Urinary bladder (tissue), 3 donors: ENCODE measurements at regions not wholly inside any gene's neighbourhood (a gene's known extent, or its start where the extent isn't known, plus 50 kb on each side); places are given as distances from the start of the nearest gene placed in this dataset.

Source experiments
- DNase-seq: peaks from one replicate; pipeline ENCODE4 v3.0.0-alpha.2; 2015; ENCODE audit errors: extremely low spot score
- H3K27ac ChIP-seq: one replicate; pipeline ENCODE4 v1.5.1; 2013; ENCODE audit warnings: low read depth, mild to moderate bottlenecking, moderate library complexity
- H3K36me3 ChIP-seq: one replicate; pipeline ENCODE4 v1.6.1; 2013; ENCODE audit warnings: mild to moderate bottlenecking, moderate library complexity; ENCODE audit not compliant: insufficient read depth
- H3K4me1 ChIP-seq: one replicate; pipeline ENCODE4 v1.6.1; 2013; ENCODE audit warnings: mild to moderate bottlenecking, moderate library complexity; ENCODE audit not compliant: insufficient read depth
- H3K4me3 ChIP-seq: one replicate; pipeline ENCODE4 v1.5.1; 2013; ENCODE audit warnings: low read depth, low read length
- WGBS: extraction: QIAGEN DNeasy Blood & Tissue Kit; methylation state at CpG from one replicate; pipeline ENCODE4 v1.1.7; 2013; 5-methylcytosine and 5-hydroxymethylcytosine counted together
- donor health status: healthy with polysubstance abuse.
- donor health status: healthy.

DNA sequence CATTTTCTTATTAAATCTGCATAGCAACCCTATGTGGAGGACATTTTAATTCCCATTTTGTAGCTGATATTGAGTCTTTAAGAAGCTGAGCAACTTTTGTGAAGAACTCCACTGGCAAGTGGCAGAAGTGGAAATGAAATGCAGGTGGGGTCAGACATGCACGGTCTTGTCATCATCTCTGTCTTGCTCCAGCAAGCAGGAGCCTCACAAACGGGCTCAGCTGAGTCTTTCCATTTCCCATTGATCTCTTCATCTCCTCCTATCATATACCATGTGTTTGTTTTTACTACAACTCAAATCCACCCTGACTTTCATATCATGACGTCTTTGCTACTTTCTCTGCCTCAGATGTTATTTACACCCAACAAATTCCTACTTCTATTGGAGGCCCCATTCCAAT, 97.9 kb upstream of the TENM4 start:
- Histone ChIP-seq H3K4me3 (no peak overlapping the region), H3K27ac (no peak overlapping the region), H3K4me1 (no peaks in the 10 kb centered on the region), H3K36me3 (no peaks in the 10 kb centered on the region)
- WGBS = 52% methylated on average over 3 of the region's 3 CpGs
- no peak for DNase-seq

DNA sequence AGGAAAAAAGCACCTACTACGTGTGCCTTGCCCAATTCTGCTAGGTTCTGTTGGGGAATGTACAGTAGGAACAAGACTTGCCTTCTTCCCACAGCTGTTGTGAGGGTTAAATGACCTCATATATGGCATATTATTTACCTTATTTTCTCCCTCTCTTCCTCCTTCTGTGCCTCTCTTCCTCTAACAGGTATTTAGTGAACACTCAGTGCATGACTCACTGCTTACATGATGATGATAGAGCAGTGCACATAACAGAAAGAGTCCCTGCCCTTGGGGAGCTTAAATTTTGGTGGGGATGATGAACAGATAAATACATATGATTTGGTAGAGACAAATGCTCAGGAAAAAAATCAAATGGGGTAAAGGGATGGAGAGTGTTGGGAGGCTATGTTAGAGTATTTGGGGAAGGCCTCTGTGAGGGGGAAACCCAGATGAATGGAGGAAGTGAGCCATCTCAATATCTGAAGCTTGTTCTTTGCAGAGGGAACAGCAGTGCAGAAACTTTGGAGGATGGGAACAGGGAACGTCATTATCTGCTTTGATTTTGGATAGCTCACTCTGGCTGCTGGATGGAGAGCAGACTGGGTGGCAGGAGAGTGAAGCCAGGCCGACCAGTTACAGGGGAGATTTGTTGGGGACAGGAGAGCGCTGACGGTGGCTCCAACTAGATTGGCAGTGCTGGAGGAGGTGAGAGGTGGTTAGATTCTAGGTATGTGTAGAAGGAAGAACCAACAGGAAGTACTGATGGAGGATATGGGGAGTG, 95.5 kb upstream of the TENM4 start:
- Histone ChIP-seq H3K36me3 (no peaks in the 10 kb centered on the region), H3K27ac (no peak overlapping the region), H3K4me3 (no peak overlapping the region), H3K4me1 (no peaks in the 10 kb centered on the region)
- WGBS = 49% methylated on average over 5 of the region's 5 CpGs
- no peak for DNase-seq

DNA sequence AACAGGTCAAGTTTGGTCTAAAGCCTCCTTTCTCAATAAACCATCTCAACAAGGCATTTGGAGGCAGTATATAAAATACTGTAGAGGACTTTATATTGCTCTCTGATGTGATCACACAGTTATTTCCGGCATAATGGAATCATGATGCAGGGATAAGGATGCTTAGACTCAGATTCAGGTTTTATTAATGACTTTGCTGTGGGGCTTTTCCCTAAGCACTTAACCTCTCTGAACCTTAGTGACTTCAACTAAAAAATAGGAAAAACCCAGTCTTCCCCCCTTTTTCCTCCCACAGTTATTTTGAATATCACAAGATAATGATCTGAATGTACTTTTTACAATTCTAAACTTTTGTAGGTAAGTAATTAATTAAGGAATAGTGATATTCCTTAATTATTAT, 94.8 kb upstream of the TENM4 start:
- no peak overlapping the region for H3K4me3 ChIP-seq
- WGBS = 84% methylated on average over 1 of the region's 1 CpG
- no peak for DNase-seq
- no peaks in the 10 kb centered on the region for H3K4me1 ChIP-seq
- H3K27ac ChIP-seq = no peak overlapping the region
- H3K36me3 ChIP-seq = no peaks in the 10 kb centered on the region

DNA sequence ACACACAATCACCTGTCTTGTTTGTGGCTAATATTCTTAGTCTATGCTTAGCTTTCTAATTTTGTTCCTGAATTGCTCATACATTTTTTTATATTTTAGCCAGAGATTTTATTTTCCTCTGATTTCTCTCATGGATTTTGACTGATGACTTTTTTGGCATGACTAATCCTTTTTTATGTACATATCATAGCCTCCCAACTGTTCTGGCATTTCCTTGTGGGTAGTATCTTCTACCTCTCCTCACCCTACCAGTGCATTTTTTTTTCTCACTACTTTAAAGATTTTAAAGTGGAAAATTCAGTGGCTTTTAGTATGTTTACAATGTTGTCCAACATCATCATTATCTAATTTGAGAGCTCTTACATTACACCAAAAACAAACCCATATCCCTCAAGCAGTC, 84.4 kb upstream of the TENM4 start:
- no peak overlapping the region for H3K27ac ChIP-seq
- no peaks in the 10 kb centered on the region for H3K4me1 ChIP-seq
- no peak overlapping the region for H3K4me3 ChIP-seq
- no peaks in the 10 kb centered on the region for H3K36me3 ChIP-seq
- no peak for DNase-seq

DNA sequence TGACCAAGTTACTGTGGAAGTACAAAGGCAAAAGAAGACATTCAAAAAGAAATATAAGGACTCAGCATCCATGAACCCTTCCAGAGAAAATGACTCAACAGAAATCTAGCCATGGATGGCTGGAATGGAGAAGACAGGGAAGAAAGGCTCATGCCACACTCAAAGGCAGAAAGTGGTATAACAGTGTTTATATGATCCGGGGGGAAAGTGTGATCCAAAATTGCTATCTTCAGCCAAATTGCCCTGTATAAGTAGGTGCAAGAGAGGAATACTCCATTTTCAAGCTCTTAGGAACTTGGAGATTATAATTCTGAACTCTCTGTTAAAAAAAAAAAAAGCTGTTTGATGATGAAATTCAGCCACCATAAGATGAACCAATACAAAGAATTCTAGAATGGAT, 81.8 kb upstream of the TENM4 start:
- Histone ChIP-seq H3K27ac (no peak overlapping the region), H3K4me1 (no peaks in the 10 kb centered on the region), H3K4me3 (no peak overlapping the region), H3K36me3 (no peaks in the 10 kb centered on the region)
- WGBS = 80% methylated on average over 1 of the region's 1 CpG
- no peak for DNase-seq

DNA sequence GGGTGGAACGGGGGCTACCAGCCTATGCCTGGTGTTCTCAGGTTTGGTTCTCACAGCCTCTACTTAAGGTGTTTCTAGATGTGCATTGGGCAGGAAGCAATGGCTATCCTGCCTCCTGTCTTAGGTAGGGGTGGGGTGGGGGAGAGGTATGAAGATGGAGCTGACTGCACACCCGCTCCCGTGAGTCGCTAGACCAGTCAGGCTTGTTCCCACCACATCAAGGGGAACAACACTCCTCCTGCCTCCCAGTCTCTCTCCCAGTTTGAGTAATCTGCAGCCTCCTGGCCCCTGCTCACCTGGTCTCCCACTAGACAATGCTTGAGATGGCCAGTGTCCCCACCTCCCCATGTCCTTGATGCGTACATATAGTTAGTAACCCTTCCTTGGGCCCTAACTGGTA, 79.3 kb upstream of the TENM4 start:
- H3K4me3 ChIP-seq = no peak overlapping the region
- no peak for DNase-seq
- no peaks in the 10 kb centered on the region for H3K36me3 ChIP-seq
- no peaks in the 10 kb centered on the region for H3K4me1 ChIP-seq
- H3K27ac ChIP-seq = no peak overlapping the region
- WGBS = 87% methylated on average over 5 of the region's 5 CpGs

DNA sequence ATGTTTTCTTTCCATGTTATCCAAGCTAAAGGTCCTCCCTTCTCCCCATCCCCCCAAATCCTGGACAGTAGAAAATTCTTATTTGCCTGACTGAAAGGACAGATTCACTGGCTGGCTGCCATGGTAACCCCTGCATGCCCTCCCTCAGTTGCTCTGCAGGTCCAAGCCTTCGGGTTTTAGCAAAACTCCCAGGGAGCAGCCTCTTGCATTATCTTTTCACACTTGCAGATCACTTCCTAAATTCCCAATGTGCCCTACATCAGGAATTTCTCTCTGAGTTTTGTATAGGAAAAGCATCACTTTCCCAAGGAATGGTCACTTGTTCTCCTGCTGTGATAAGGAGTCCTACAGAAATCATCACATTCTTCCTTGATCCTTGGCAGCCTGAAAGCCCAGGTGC, 75.0 kb upstream of the TENM4 start:
- Histone ChIP-seq H3K36me3 (no peaks in the 10 kb centered on the region), H3K4me1 (no peaks in the 10 kb centered on the region), H3K4me3 (no peak overlapping the region), H3K27ac (no peak overlapping the region)
- 47% methylated on average over 1 of the region's 1 CpG for WGBS
- DNase-seq = no peak

DNA sequence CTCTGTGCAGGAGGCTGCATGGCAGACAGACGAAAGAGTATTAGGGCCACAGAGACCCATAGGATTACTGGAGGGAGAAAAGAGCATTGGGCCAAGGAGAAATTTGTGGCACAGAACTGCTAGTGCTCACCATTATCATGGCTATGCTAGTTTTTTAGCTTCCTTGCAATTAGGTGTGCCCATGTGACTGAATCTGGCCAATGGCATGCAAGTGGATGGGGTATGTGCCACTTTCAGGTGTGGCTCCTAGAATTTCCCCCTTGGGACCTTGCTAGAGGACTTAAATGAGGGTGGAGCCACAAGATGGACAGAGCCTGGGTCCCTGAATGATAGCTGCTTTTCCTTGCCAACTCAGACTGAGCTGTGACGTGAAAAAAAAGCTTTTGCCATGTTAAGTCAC, 73.9 kb upstream of the TENM4 start:
- Histone ChIP-seq H3K4me1 (no peaks in the 10 kb centered on the region), H3K4me3 (no peak overlapping the region), H3K36me3 (no peaks in the 10 kb centered on the region), H3K27ac (no peak overlapping the region)
- WGBS = 92% methylated on average over 2 of the region's 2 CpGs
- no peak for DNase-seq

DNA sequence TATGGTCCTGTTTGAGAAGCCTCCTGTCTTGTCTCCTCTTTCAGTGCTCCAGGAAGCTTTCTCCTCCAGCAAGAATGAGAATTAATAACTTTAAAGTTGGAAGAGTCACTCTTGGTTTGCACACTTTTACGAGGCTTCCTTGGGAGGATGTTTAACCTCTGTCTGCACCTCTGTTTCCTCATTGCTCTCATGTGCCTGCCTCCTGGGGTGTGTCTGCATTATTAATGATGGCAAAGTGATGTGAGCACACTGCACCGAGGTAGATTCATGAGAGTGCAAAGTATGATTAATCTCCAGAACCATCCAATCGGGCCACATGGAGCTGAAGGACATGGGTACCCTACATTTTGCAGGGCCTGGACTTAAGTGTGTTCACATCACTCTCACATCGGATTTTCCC, 73.5 kb upstream of the TENM4 start:
- WGBS = 62% methylated on average over 4 of the region's 4 CpGs
- DNase-seq = no peak
- no peak overlapping the region for H3K27ac ChIP-seq
- no peaks in the 10 kb centered on the region for H3K4me1 ChIP-seq
- H3K4me3 ChIP-seq = no peak overlapping the region
- H3K36me3 ChIP-seq = no peaks in the 10 kb centered on the region

DNA sequence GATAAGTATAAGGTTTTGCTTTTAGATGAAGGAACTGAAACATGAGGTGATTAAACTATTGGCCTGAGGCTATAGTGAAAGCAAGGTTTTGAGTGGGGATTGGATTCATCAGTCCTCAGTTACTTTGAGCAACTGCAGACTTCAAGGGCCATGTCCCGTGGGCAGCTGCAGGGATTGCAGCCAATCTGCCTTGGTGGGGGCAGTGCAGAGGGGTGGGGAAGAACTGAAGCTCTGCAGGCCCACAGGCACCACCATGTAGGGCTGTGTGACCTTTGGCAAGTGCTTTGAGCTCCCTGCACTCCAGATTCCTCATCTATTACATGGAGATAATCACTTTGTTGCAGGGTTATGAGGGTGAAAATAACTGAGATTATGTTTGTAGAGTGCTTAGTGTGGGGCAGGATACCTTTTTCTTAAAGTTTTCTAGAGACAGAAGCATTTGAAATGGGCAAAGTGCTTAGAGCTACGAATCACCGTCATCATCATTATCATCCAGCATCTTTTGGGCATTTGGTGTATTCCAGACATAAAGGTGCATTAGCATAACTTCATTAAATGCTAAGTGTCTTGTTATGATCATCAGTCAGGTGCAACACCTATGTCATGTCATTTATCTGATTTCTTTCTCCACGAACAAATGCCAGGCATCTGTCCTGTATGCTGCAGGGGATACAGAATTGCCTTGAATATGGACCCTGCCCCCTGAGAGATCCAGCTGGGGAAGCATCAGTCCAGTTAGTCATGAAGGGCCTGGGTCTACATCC, 72.1 kb upstream of the TENM4 start:
- Histone ChIP-seq H3K4me3 (no peak overlapping the region), H3K36me3 (no peaks in the 10 kb centered on the region), H3K27ac (no peak overlapping the region), H3K4me1 (no peaks in the 10 kb centered on the region)
- no peak for DNase-seq
- 55% methylated on average over 4 of the region's 4 CpGs for WGBS

DNA sequence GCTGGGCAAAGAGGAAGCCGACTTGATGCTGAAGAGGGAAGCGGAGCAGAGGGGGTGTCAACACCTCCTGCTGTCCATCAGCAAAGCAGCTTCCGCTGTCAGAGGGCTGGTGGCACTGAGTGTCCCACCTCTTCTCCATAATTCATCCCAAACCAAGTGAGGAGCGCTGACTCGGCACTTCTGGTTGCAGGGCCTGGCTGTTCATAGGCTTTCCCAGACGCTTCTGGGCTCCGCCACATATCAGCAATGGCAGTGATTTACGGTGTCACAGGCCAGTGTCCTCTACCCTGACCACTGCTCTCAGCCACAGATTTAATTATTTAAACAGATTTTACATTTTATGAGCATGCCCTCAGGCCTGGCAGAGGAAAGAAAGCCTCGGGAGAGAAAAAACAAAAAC, 70.1 kb upstream of the TENM4 start:
- no peak for DNase-seq
- 79% methylated on average over 9 of the region's 9 CpGs for WGBS

DNA sequence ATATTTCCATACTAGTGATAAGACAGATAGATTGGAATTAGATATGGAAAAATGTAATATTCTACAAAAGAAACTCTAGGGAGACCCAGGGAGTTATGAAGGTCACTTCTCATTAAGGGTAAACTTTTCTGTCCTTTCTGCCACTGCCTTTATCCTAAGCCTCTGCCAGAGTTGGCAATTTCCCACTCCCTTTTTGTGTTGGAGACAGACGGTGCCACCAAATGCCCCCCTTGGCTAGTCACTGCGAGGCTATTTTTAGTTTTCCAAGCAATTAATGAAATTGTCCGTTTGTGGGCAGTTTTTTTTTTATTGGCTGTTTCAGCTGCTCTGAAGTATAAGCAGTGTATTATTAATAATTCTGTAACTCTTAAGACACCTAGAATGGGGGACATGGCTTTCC, 67.6 kb upstream of the TENM4 start:
- no peak for DNase-seq
- H3K4me1 ChIP-seq = no peaks in the 10 kb centered on the region
- 53% methylated on average over 3 of the region's 3 CpGs for WGBS
- no peaks in the 10 kb centered on the region for H3K36me3 ChIP-seq
- no peak overlapping the region for H3K4me3 ChIP-seq
- H3K27ac ChIP-seq = no peak overlapping the region

More for the DNA sequence above, 70.1 kb upstream of the TENM4 start:
- Histone ChIP-seq H3K4me1 (no peaks in the 10 kb centered on the region), H3K27ac (no peak overlapping the region), H3K4me3 (no peak overlapping the region), H3K36me3 (no peaks in the 10 kb centered on the region)

DNA sequence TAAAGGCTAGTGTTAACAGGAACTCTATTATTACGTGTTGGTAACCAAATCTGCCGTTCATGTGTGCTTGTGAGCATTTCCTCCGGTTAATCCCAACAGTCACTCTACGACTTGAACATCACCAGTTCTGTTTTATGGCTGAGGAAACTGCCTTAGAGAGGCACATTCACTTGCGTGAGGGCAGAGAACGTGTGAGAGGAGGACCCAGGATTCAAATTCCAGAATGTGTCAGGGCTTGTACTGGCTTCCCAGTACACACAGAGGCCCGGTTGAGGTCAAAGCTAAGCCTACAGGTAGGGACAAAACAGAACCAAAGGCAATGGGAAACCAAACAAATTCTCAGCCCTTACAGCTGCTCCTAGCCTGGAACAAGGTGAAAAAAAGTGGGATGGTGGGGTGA, 66.9 kb upstream of the TENM4 start:
- no peak for DNase-seq
- WGBS = 75% methylated on average over 7 of the region's 7 CpGs
- no peaks in the 10 kb centered on the region for H3K4me1 ChIP-seq
- H3K36me3 ChIP-seq = no peaks in the 10 kb centered on the region
- no peak overlapping the region for H3K27ac ChIP-seq
- H3K4me3 ChIP-seq = no peak overlapping the region

DNA sequence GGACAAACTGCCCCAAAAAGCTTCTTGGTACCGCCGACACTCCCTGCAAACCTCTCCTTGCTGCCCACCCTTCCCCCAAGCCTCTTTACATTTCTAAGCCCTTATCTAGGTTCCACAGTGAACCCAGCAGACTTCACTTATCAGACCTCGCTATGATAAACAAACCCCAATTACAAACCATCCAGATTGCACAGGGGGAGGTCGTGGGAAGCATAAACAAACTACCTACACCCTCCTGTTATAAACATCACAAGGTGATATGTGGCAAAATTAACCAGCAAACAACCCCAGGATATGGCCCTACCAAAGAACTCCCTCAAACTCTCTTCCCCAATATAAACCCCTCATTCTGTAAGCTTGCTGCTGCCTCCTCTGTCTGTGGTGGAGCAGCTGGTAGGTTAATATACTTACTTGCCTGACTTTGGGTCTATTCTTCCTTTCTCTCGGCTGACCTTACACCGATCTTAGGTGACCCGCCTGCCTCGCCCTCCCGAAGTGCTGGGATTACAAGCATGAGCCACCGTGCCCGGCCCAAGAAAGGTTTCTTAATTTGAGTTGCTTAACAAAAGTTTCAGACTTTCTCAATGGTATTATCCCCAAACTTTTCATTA, 66.0 kb upstream of the TENM4 start:
- H3K4me3 ChIP-seq = no peak overlapping the region
- WGBS = 72% methylated on average over 11 of the region's 11 CpGs

More for the DNA sequence above, 66.0 kb upstream of the TENM4 start:
- H3K4me1 ChIP-seq = no peaks in the 10 kb centered on the region
- no peak for DNase-seq
- H3K36me3 ChIP-seq = no peaks in the 10 kb centered on the region
- H3K27ac ChIP-seq = no peak overlapping the region
